Activated B cell treated with CpG ODN at 0.5 μM for 24 hours (primary cell): ENCODE measurements at regions not wholly inside any gene's neighbourhood (a gene's known extent, or its start where the extent isn't known, plus 50 kb on each side); places are given as distances from the start of the nearest gene placed in this dataset.
A peak's percentile ranks its signal among the peaks of the same experiment; 100 is the strongest.
"Not testable (repeated sequence)": the region's sequence is repeated elsewhere in the genome, so short reads cannot be mapped to it uniquely, and the experiment has no call there.

ENCODE experiments used
- ATAC-seq: fragments of 200-7000 bp; cut with Tn5 transposase; one replicate; pipeline ENCODE4 v1.10.0; 2021; ENCODE audit warnings: low read depth, mild to moderate bottlenecking, moderate library complexity
- CTCF ChIA-PET: fragments of 350-600 bp; sonication (Branson Sonifier 250); formaldehyde crosslinking; loops from one replicate; lab custom pipeline; 2021; ENCODE audit warnings: antibody characterized with exemption; lab: Charles Lee
- POLR2A ChIA-PET: fragments of 350-600 bp; sonication (Branson Sonifier 250); formaldehyde crosslinking; loops from one replicate; lab custom pipeline; 2021; ENCODE audit warnings: antibody characterized with exemption; lab: Charles Lee
- DNase-seq: peaks from one replicate; pipeline ENCODE4 v3.0.0; 2022
- H3K27ac Mint-ChIP-seq: one replicate; pipeline ENCODE4 v1.8.0; 2020; ENCODE audit warnings: mixed read lengths
- H3K27me3 Mint-ChIP-seq: one replicate; pipeline ENCODE4 v1.8.0; 2021; ENCODE audit warnings: mixed read lengths
- H3K36me3 Mint-ChIP-seq: one replicate; pipeline ENCODE4 v1.8.0; 2021; ENCODE audit warnings: low read depth, mixed read lengths
- H3K4me1 Mint-ChIP-seq: one replicate; pipeline ENCODE4 v1.8.0; 2021; ENCODE audit warnings: mixed read lengths
- H3K4me3 Mint-ChIP-seq: one replicate; pipeline ENCODE4 v1.8.0; 2020; ENCODE audit warnings: mild to moderate bottlenecking, mixed read lengths
- H3K9me3 Mint-ChIP-seq: one replicate; pipeline ENCODE4 v1.8.0; 2020; ENCODE audit warnings: mixed read lengths
- intact Hi-C: fragments of 100-400 bp; cut with micrococcal nuclease; formaldehyde crosslinking; loops from one replicate; pipeline ENCODE4 v1.15.1; 2024
- TF ChIP-seq, protein P1 (sequence below): fragments of 200-600 bp; IDR thresholded peaks from one replicate; pipeline ENCODE4 v1.8.0; 2022; ENCODE audit warnings: antibody characterized with exemption, mild to moderate bottlenecking

DNA sequence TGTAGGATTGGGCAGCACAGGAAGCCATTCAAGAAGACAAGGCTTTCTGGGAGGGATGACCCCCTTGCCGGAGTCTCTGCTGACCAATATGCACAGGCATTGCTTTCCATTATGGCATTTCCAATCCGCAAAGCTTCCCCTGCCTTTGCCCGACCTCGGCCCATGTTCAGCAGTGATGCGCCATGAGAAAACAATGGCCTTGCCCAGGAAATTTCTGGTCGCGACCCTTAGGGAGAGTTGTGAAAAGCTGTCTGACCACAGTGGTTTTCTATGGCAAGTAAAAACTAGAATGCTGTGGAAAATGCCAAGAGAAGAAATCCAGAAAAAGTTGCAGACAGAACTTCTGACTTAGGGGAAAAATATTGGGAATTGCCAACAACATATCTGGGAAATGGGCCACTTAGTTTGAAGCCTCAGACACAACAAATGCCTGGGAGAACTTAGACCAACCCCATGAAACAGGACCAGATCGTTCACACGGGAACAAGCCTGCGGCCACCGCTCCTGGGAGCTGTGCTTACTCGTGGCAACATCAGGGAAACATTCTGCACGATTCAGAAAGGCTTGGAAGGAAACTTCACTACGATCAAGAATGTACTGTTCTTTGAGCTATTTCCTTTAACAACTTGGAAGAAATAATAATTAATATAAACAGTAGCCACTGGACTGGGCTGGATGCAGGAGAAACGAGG is 512.4 kb downstream of the TNS3 start:
- intact Hi-C loops, result no loop called here
- DNase-seq (no peak), ATAC-seq (no peak)
- ChIA-PET CTCF (no interaction called here), POLR2A (no interaction called here)
- no peaks in the 10 kb centered on the region for H3K9me3 Mint-ChIP-seq
- no peaks in the 10 kb centered on the region for H3K36me3 Mint-ChIP-seq
- no peaks in the 10 kb centered on the region for H3K4me1 Mint-ChIP-seq
- no peak overlapping the region for H3K27ac Mint-ChIP-seq
- H3K4me3 Mint-ChIP-seq, result no peak overlapping the region
- TF ChIP-seq, protein P1, sequence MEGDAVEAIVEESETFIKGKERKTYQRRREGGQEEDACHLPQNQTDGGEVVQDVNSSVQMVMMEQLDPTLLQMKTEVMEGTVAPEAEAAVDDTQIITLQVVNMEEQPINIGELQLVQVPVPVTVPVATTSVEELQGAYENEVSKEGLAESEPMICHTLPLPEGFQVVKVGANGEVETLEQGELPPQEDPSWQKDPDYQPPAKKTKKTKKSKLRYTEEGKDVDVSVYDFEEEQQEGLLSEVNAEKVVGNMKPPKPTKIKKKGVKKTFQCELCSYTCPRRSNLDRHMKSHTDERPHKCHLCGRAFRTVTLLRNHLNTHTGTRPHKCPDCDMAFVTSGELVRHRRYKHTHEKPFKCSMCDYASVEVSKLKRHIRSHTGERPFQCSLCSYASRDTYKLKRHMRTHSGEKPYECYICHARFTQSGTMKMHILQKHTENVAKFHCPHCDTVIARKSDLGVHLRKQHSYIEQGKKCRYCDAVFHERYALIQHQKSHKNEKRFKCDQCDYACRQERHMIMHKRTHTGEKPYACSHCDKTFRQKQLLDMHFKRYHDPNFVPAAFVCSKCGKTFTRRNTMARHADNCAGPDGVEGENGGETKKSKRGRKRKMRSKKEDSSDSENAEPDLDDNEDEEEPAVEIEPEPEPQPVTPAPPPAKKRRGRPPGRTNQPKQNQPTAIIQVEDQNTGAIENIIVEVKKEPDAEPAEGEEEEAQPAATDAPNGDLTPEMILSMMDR, result no peak
- peaks cover 19% of the 10 kb centered on the region for H3K27me3 Mint-ChIP-seq

DNA sequence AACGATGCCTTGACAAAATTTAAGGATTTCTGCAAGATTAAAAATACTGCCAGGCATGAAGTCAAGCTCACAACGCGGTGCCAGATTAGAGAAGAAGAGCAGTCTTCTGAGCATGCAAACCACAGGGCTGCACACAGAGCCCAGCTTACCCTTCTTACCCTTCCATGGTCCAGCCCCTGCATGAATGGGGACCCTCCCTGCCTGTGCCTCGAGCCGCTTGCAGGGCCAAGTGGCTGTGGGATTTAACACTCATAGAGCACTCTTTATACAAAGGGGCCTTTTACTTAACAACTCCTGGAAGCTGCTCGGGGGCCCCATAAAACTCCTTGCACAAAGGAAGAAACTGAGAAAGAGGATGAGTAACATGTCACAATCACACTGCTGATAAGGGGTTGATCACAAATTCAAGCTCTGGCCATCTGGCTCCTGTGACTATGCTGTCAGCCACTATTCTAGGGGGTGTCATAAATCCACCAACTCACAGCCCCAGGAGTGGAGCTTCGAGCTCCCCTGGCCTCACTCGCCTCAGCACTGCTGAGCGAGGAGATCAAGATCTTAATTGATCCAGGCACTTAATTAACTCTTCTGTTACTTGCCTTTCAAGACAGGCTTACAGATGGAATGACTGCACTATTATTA is 514.8 kb downstream of the TNS3 start:
- DNase-seq, result no peak
- H3K4me3 Mint-ChIP-seq, result no peak overlapping the region
- H3K27ac Mint-ChIP-seq, result no peak overlapping the region
- ChIA-PET CTCF (no interaction called here), POLR2A (no interaction called here)
- H3K27me3 Mint-ChIP-seq, result peaks cover 24% of the 10 kb centered on the region
- no peaks in the 10 kb centered on the region for H3K9me3 Mint-ChIP-seq
- no peak for ATAC-seq
- no peaks in the 10 kb centered on the region for H3K36me3 Mint-ChIP-seq
- no peaks in the 10 kb centered on the region for H3K4me1 Mint-ChIP-seq
- intact Hi-C loops, result no loop called here
- TF ChIP-seq, protein P1, result no peak

DNA sequence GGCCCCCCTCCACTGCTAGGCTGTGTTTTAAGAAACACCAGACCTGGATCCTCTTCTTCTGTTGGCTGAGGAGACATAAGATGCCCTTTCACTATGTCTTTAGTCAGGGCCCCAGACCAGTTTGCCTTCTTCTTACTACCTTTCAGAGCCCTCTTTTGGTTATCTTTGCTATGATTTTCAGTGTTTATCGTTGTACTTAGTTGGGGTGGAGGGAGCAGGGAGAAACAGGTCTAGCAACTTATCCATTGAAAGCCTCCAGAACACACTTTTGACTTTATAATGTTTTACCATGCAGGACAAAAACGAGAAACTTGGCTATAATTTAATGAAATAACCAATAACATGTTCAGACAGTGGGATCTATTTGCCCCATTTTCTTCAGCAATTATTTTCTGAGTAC is 525.2 kb downstream of the TNS3 start:
- TF ChIP-seq, protein P1, result no peak
- ATAC-seq (no peak), DNase-seq (no peak)
- no peaks in the 10 kb centered on the region for H3K4me1 Mint-ChIP-seq
- no peaks in the 10 kb centered on the region for H3K36me3 Mint-ChIP-seq
- ChIA-PET CTCF (no interaction called here), POLR2A (no interaction called here)
- no peak overlapping the region for H3K27ac Mint-ChIP-seq
- intact Hi-C loops, result no loop called here
- peaks cover 4% of the 10 kb centered on the region for H3K9me3 Mint-ChIP-seq
- peaks cover 22% of the 10 kb centered on the region for H3K27me3 Mint-ChIP-seq
- no peak overlapping the region for H3K4me3 Mint-ChIP-seq

DNA sequence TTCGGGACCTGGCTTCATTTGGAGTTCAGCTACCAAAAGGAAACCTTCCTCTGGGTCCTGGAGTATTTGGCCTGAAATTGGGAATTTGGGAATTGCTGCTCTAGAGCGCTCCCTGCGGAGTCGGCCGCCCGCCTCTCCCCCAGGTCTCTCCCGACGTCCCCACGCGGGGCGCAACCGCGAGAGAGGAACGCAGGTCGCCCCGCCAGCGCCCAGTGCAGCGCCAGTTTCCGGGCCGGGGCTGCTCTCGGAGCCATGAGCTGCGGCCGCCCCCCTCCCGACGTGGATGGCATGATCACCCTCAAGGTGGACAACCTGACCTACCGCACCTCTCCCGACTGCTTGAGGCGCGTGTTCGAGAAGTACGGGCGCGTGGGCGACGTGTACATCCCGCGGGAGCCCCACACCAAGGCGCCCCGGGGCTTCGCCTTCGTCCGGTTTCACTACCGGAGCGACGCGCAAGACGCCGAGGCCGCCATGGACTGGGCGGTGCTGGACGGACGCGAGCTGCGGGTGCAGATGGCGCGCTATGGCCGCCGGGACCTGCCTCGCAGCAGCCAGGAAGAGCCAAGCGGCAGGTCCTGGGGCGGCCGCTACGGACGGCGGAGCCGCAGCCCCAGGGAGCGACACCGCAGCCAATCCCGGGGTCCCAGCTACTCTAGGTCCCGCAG is 529.2 kb downstream of the TNS3 start:
- H3K27ac Mint-ChIP-seq, H3K36me3 Mint-ChIP-seq, DNase-seq, CTCF ChIA-PET, POLR2A ChIA-PET, H3K4me1 Mint-ChIP-seq, H3K4me3 Mint-ChIP-seq, H3K9me3 Mint-ChIP-seq, intact Hi-C loops: not testable (repeated sequence)
- peaks cover 22% of the 10 kb centered on the region for H3K27me3 Mint-ChIP-seq
- ATAC-seq, result peak; percentile 21

DNA sequence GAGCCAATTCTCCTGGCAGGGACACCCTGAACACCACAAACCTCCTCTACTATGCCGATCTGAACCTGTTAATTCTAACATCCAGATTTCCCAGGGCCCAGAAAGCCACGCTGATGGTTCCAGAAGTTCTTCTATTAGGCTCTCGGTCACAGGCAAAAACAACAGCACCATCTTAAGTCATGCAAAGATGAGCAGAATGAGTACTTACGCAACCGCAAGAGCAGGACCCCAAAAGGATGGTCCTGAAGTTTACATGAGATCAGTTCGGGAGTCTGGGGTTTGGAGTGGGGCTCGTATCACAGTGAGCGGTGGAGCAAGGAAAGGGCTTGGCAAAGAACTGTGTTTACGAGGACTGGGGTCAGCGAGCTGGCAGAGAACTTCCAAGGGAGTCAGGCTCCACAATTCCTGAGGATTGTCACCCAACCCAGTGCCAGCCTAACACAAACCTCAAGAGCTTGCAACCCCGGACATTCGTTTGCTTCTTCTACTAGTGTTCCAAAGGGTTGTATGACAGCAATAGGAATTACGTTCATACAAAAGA is 532.6 kb downstream of the TNS3 start:
- H3K27me3 Mint-ChIP-seq, result peaks cover 11% of the 10 kb centered on the region
- ChIA-PET POLR2A (no interaction called here), CTCF (no interaction called here)
- ATAC-seq, result no peak
- TF ChIP-seq, protein P1, result no peak
- H3K36me3 Mint-ChIP-seq, result no peaks in the 10 kb centered on the region
- H3K9me3 Mint-ChIP-seq, result peaks cover 4% of the 10 kb centered on the region
- no peak for DNase-seq
- H3K4me3 Mint-ChIP-seq, result no peak overlapping the region
- intact Hi-C loops, result no loop called here
- no peak overlapping the region for H3K27ac Mint-ChIP-seq
- H3K4me1 Mint-ChIP-seq, result no peaks in the 10 kb centered on the region
